Activated T-helper 2 cell treated with anti-CD3 and anti-CD28 coated beads, Interferon-gamma antibody, Interleukin-2, Interleukin-4, amounts not matched to agents 10 μg/mL and 5 μg/mL and 100 μg/mL, durations not matched to agents 14 hours and 24 hours and 36 hours (primary cell): ENCODE measurements at regions not wholly inside any gene's neighbourhood (a gene's known extent, or its start where the extent isn't known, plus 50 kb on each side); places are given as distances from the start of the nearest gene placed in this dataset.
"Not testable (repeated sequence)": the region's sequence is repeated elsewhere in the genome, so short reads cannot be mapped to it uniquely, and the experiment has no call there.

Source experiments
- DNase-seq: peaks from one replicate; pipeline ENCODE4 v3.0.0; 2021; ENCODE audit warnings: low spot score
- H3K27ac Mint-ChIP-seq: one replicate; pipeline ENCODE4 v1.8.0; 2021; ENCODE audit warnings: mixed read lengths
- H3K27me3 Mint-ChIP-seq: one replicate; pipeline ENCODE4 v1.8.0; 2021; ENCODE audit warnings: low read depth, mixed read lengths
- H3K36me3 Mint-ChIP-seq: one replicate; pipeline ENCODE4 v1.8.0; 2021; ENCODE audit warnings: low read depth, mixed read lengths
- H3K4me1 Mint-ChIP-seq: one replicate; pipeline ENCODE4 v1.8.0; 2021; ENCODE audit warnings: low read depth, mixed read lengths
- H3K4me3 Mint-ChIP-seq: one replicate; pipeline ENCODE4 v1.8.0; 2021; ENCODE audit warnings: low read depth, mild to moderate bottlenecking, moderate library complexity, mixed read lengths
- H3K9me3 Mint-ChIP-seq: one replicate; pipeline ENCODE4 v1.8.0; 2021; ENCODE audit warnings: mixed read lengths
- intact Hi-C: fragments of 100-400 bp; cut with micrococcal nuclease; formaldehyde crosslinking; loops from one replicate; pipeline ENCODE4 v1.15.1; 2023

GRCh38 chr17:63282455-63282854, 163.7 kb downstream of the CYB561 start:
- peaks cover 10% of the 10 kb centered on the region for H3K9me3 Mint-ChIP-seq
- H3K36me3 Mint-ChIP-seq, result no peaks in the 10 kb centered on the region
- H3K4me3 Mint-ChIP-seq, result no peak overlapping the region
- no peak for DNase-seq
- intact Hi-C loops, result no loop called here
- H3K27ac Mint-ChIP-seq, result no peak overlapping the region
- H3K27me3 Mint-ChIP-seq, result peaks cover 8% of the 10 kb centered on the region
- H3K4me1 Mint-ChIP-seq, result peaks cover 9% of the 10 kb centered on the region

DNA sequence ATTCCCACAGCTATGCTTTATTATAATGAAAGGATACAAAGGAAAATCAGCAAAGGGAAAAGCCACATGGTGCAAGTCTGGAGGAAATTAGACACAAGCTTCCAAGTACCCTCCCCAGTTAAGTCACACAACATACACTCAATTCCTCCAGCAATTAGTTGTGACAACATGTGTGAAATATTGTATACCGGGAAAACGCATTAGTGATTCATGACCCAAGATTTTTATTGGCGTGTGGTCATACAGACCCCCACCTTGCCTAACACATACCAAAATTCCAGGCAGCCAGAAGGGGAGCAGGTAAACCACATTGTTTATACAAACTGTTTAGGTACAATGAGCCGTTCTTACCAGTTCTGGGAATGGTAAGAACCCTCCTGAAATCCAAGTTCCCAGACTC, 160.6 kb downstream of the CYB561 start:
- no peak overlapping the region for H3K27ac Mint-ChIP-seq
- intact Hi-C loops, result no loop called here
- H3K4me1 Mint-ChIP-seq, result no peaks in the 10 kb centered on the region
- no peak overlapping the region for H3K4me3 Mint-ChIP-seq
- H3K36me3 Mint-ChIP-seq, result no peaks in the 10 kb centered on the region
- peaks cover 6% of the 10 kb centered on the region for H3K27me3 Mint-ChIP-seq
- no peak for DNase-seq
- H3K9me3 Mint-ChIP-seq, result peaks cover 10% of the 10 kb centered on the region

DNA sequence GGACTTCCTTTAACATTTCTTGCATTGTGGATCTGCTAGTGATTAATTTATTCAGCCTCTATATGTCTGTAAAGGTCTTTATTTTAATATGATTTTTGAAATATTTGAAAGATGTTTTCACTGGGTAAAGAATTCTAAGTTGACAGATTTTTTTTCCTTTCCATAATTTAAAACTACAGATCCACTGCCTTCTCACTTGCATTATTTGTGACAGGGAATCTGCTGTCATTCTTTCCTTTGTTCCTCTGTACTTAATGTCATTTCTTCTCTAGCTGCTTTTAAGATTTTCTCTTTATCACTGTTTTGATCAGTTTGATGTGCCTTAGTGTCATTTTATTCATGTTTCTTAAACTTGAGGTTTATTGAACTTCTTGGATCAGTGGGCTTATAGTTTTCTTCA, 159.9 kb downstream of the CYB561 start:
- no peak for DNase-seq
- Mint-ChIP-seq H3K9me3 (peaks cover 10% of the 10 kb centered on the region), H3K4me3 (no peak overlapping the region), H3K36me3 (no peaks in the 10 kb centered on the region), H3K27me3 (peaks cover 4% of the 10 kb centered on the region), H3K4me1 (no peaks in the 10 kb centered on the region), H3K27ac (no peak overlapping the region)
- intact Hi-C loops, result no loop called here

DNA sequence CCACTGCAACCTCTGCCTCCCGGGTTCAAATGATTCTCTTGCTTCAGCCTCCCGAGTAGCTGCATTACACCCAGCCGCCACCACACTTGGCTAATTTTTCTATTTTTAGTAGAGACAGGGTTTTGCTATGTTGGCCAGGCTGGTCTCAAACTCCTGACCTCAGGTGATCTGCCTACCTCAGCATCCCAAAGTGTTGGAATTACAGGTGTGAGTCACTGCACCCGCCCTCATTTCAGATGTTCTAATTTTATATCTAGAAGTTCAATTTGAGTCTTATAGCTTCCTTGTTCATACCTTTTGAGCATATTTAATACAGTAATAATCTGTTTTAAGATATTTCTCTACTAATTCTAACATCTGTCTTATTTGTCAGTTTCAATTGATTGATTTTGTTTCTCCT, 159.1 kb downstream of the CYB561 start:
- H3K27ac Mint-ChIP-seq, intact Hi-C loops, H3K4me3 Mint-ChIP-seq, DNase-seq, H3K9me3 Mint-ChIP-seq, H3K4me1 Mint-ChIP-seq, H3K36me3 Mint-ChIP-seq, H3K27me3 Mint-ChIP-seq: not testable (repeated sequence)

- Mint-ChIP-seq H3K27me3 (no peaks in the 10 kb centered on the region), H3K27ac (no peak overlapping the region), H3K36me3 (no peaks in the 10 kb centered on the region), H3K4me3 (no peak overlapping the region), H3K4me1 (no peaks in the 10 kb centered on the region), H3K9me3 (peaks cover 10% of the 10 kb centered on the region)
- DNase-seq, result no peak
- intact Hi-C loops, result no loop called here
Measured at GRCh38 chr17:63289931-63290330, 156.2 kb downstream of the CYB561 start.

GRCh38 chr17:63290351-63290750, 155.8 kb downstream of the CYB561 start:
- H3K4me1 Mint-ChIP-seq, result no peaks in the 10 kb centered on the region
- H3K4me3 Mint-ChIP-seq, result no peak overlapping the region
- H3K27me3 Mint-ChIP-seq, result no peaks in the 10 kb centered on the region
- H3K36me3 Mint-ChIP-seq, result no peaks in the 10 kb centered on the region
- no peak for DNase-seq
- intact Hi-C loops, result no loop called here
- H3K27ac Mint-ChIP-seq, result no peak overlapping the region
- peaks cover 10% of the 10 kb centered on the region for H3K9me3 Mint-ChIP-seq

GRCh38 chr17:63290784-63291183, 155.3 kb downstream of the CYB561 start:
- H3K36me3 Mint-ChIP-seq, result no peaks in the 10 kb centered on the region
- no peaks in the 10 kb centered on the region for H3K27me3 Mint-ChIP-seq
- no peak overlapping the region for H3K4me3 Mint-ChIP-seq
- peaks cover 10% of the 10 kb centered on the region for H3K9me3 Mint-ChIP-seq
- no peak overlapping the region for H3K27ac Mint-ChIP-seq
- no peak for DNase-seq
- intact Hi-C loops, result no loop called here
- H3K4me1 Mint-ChIP-seq, result peaks cover under 1% of the 10 kb centered on the region

- H3K27me3 Mint-ChIP-seq, result no peaks in the 10 kb centered on the region
- no peak for DNase-seq
- no peaks in the 10 kb centered on the region for H3K36me3 Mint-ChIP-seq
- no peak overlapping the region for H3K27ac Mint-ChIP-seq
- H3K4me1 Mint-ChIP-seq, result peaks cover 4% of the 10 kb centered on the region
- peaks cover 13% of the 10 kb centered on the region for H3K9me3 Mint-ChIP-seq
- H3K4me3 Mint-ChIP-seq, result no peak overlapping the region
- intact Hi-C loops, result no loop called here
Measured at GRCh38 chr17:63291258-63291657, 154.8 kb downstream of the CYB561 start.

- H3K4me1 Mint-ChIP-seq, result peaks cover 4% of the 10 kb centered on the region
- no peak overlapping the region for H3K4me3 Mint-ChIP-seq
- DNase-seq, result no peak
- intact Hi-C loops, result no loop called here
- peaks cover 16% of the 10 kb centered on the region for H3K9me3 Mint-ChIP-seq
- no peak overlapping the region for H3K27ac Mint-ChIP-seq
- no peaks in the 10 kb centered on the region for H3K27me3 Mint-ChIP-seq
- H3K36me3 Mint-ChIP-seq, result no peaks in the 10 kb centered on the region
Measured at GRCh38 chr17:63292421-63292820, 153.7 kb downstream of the CYB561 start.

- Mint-ChIP-seq H3K27me3 (no peaks in the 10 kb centered on the region), H3K27ac (no peak overlapping the region), H3K4me3 (no peak overlapping the region), H3K9me3 (peaks cover 21% of the 10 kb centered on the region), H3K4me1 (peaks cover 4% of the 10 kb centered on the region), H3K36me3 (no peaks in the 10 kb centered on the region)
- no peak for DNase-seq
- intact Hi-C loops, result no loop called here
Measured at GRCh38 chr17:63293323-63294075, 152.6 kb downstream of the CYB561 start.

DNA sequence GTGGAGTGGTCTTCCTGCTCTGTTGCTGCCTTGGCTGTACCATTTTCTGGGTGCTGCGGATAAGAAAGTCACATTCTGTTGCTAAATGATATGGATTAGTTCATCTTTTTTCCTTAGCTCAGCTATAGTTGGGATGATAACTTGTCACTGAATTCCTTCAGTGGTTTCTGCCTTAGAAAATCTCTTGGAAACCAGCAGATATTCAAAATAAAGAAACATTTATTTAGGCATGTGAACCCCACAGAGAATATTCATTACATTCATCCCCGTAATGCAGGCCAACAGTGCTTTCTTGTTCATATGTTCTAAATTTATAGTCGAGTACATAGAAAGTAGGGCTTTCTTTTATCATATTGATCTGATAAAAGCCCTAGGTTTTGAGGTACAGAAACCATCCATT, 151.3 kb downstream of the CYB561 start:
- H3K4me1 Mint-ChIP-seq, result peaks cover 4% of the 10 kb centered on the region
- H3K9me3 Mint-ChIP-seq, result peaks cover 30% of the 10 kb centered on the region
- H3K27ac Mint-ChIP-seq, result no peak overlapping the region

GRCh38 chr17:63295288-63295687, 150.8 kb downstream of the CYB561 start:
- Mint-ChIP-seq H3K27ac (no peak overlapping the region), H3K4me1 (peaks cover 4% of the 10 kb centered on the region), H3K9me3 (peaks cover 30% of the 10 kb centered on the region), H3K27me3 (no peaks in the 10 kb centered on the region), H3K36me3 (no peaks in the 10 kb centered on the region), H3K4me3 (no peak overlapping the region)
- intact Hi-C loops, result no loop called here
- no peak for DNase-seq

More for the DNA sequence above, 151.3 kb downstream of the CYB561 start:
- DNase-seq, result no peak
- no peak overlapping the region for H3K4me3 Mint-ChIP-seq
- H3K36me3 Mint-ChIP-seq, result no peaks in the 10 kb centered on the region
- intact Hi-C loops, result no loop called here
- H3K27me3 Mint-ChIP-seq, result no peaks in the 10 kb centered on the region

DNA sequence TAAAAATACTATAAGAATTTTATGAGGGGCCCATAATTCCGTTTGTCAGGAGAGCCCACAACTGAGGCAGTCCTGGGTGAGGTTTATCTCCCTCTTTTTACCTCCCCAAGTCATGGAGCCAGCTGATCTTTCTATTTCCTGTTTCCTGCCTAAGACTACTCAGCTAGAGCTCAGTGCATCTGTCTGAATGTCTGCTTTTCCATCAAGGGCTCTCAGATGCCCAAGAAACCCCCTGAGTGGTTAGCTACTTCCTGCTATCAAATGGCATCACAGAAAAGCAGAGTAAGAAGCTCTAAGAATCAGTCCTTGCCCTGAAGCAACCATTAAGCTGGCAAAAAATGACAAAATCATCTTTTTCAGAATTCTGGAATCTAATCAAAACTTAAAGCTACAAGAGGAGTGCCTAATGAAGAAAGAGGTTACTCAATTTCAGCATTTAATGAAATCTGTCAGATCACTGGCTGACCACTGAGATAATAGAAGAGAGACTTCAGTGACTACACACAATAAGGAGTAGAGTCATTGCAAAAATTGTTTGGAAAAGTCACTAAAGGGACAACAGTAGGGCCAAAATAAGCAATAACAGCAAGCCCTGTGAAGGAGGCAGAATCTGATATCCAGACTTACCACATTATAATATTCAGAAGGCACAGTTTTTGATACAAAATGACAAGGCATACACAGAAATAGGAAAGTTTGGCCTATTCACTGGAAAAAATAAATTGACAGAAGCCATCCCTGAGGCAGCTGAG, 150.1 kb downstream of the CYB561 start:
- no peak for DNase-seq
- Mint-ChIP-seq H3K4me1 (peaks cover 4% of the 10 kb centered on the region), H3K4me3 (no peak overlapping the region), H3K27ac (no peak overlapping the region), H3K27me3 (no peaks in the 10 kb centered on the region), H3K36me3 (no peaks in the 10 kb centered on the region), H3K9me3 (peaks cover 30% of the 10 kb centered on the region)
- intact Hi-C loops, result no loop called here
